ENCODE measurements at regions not wholly inside any gene's neighbourhood (a gene's known extent, or its start where the extent isn't known, plus 50 kb on each side); places are given as distances from the start of the nearest gene placed in this dataset.

- Histone ChIP-seq H3K4me2 (ENCODE audit: insufficient read depth, low read length) (no peak overlapping the region), H3K9me1 (replicated peaks; ENCODE audit: control insufficient read depth, extremely low read depth, insufficient read depth, low read length) (no peaks in the 10 kb centered on the region), H2AFZ (ENCODE audit: low read depth, low read length) (no peak overlapping the region), H3K9ac (replicated peaks; ENCODE audit: extremely low read depth, insufficient read depth, low read length) (no peak overlapping the region), H4K20me1 (replicated peaks; ENCODE audit: control insufficient read depth, extremely low read depth, insufficient read depth, low read length) (no peaks in the 10 kb centered on the region), H3K27ac (ENCODE audit: insufficient read depth, low read depth, low read length) (no peak overlapping the region), H3K4me3 (replicated peaks in 1 of 3; ENCODE audit: insufficient read depth in 1 of 3, low read depth in 1 of 3, low read length in 3 of 3) (no peak overlapping the region), H3K79me2 (ENCODE audit: control insufficient read depth, insufficient read depth, low read length) (no peaks in the 10 kb centered on the region), H3K9me3 (replicated peaks; ENCODE audit: control insufficient read depth, insufficient read depth, low read length) (no peaks in the 10 kb centered on the region), H3K36me3 (ENCODE audit: control insufficient read depth in 2 of 2, extremely low read depth in 1 of 2, insufficient read depth in 2 of 2, low read length in 2 of 2) (no peaks in the 10 kb centered on the region), H3K4me1 (ENCODE audit: control insufficient read depth, extremely low read depth, insufficient read depth, low read length) (no peaks in the 10 kb centered on the region), H3K27me3 (ENCODE audit: control insufficient read depth in 2 of 2, insufficient read depth in 2 of 2, low read length in 2 of 2) (no peaks in the 10 kb centered on the region)
- TF ChIP-seq POLR2A (IDR thresholded peaks at IDR 0.05; ENCODE audit: low read depth, low read length) (no peak), POLR2AphosphoS5 (IDR thresholded peaks at IDR 0.05; ENCODE audit: insufficient read depth, low read depth, low read length) (no peak), MYC (IDR thresholded peaks at IDR 0.05; ENCODE audit: low read depth, low read length) (no peak), GATA2 (IDR thresholded peaks at IDR 0.05; ENCODE audit: insufficient read depth, insufficient read length, low read depth, low read length) (no peak), MAX (IDR thresholded peaks at IDR 0.05; ENCODE audit: insufficient read depth, insufficient read length) (no peak), EZH2 (IDR thresholded peaks at IDR 0.05; ENCODE audit: borderline replicate concordance, low read depth, low read length, severe bottlenecking) (no peak), CTCF (IDR thresholded peaks at IDR 0.05; ENCODE audit: extremely low read depth in 1 of 2, insufficient read depth in 1 of 2, low read depth in 1 of 2, low read length in 2 of 2) (no peak), FOS (IDR thresholded peaks at IDR 0.05; ENCODE audit: borderline replicate concordance, insufficient read depth, low read length) (no peak), JUN (IDR thresholded peaks at IDR 0.05; ENCODE audit: borderline replicate concordance, insufficient read depth, insufficient read length, low read depth) (no peak)
- FAIRE-seq (no peak), DNase-seq (ENCODE audit: low read depth, low spot score) (no peak)
- intact Hi-C loops (cut with micrococcal nuclease): no loop called here
- dilution Hi-C loops (cut with MboI; ENCODE audit: extremely low pct_ligation_motif_present, low sequenced_read_pairs): no loop called here
- no TSS peak for BruUV-seq (replicated peaks)
- CTCF ChIA-PET: no interaction called here
- POLR2A ChIA-PET: no interaction called here
Observed at GRCh38 chr11:41878095-41878494, 418.6 kb upstream of the LRRC4C start.

All from endothelial cell of umbilical vein (primary cell).